NCI-H510A (cell line): ENCODE measurements at regions not wholly inside any gene's neighbourhood (a gene's known extent, or its start where the extent isn't known, plus 50 kb on each side); places are given as distances from the start of the nearest gene placed in this dataset.

Experiments
- DNase-seq: peaks from one replicate; lab custom pipeline; 2025; lab: John Stamatoyannopoulos, UW

DNA sequence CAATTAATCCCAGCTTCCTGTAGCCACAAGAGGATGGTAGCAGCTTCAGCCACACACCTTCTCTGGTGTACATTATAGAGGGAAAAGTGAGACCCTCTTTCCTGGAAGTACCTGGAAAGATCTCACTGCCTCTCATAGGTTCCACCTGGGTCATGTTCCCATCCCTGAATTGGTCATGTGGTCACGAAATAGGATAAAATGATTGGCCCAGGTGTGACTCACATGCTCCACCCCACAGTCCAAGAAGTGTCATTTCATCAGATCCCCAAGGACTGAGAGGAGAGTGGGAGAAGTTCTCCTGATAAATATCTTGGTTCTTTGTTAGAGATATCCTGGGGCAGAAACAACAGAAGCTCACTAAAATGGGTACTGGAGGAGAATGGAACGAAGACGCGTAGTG is 142.4 kb downstream of the QRSL1 start:
- no peak for DNase-seq

DNA sequence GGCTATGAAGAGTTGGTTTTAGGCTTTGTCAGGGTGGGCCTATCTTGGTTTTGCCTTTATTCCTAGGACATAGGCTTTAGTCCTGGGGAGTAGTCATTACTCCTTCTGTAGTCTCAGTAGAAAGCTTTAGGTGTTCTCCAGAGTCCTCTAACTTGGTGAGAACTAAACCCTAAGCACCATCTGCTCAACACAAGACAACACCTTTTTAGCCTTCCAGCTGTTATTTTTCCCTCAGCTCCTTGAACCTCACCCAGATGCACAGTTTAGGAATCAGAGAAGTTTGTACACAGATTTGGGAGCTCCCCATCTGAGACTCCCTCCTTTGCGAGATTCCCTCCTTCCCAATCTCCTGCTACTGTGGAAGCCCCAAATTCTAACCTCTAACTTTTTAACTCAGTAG is 141.3 kb downstream of the QRSL1 start:
- DNase-seq = no peak

DNA sequence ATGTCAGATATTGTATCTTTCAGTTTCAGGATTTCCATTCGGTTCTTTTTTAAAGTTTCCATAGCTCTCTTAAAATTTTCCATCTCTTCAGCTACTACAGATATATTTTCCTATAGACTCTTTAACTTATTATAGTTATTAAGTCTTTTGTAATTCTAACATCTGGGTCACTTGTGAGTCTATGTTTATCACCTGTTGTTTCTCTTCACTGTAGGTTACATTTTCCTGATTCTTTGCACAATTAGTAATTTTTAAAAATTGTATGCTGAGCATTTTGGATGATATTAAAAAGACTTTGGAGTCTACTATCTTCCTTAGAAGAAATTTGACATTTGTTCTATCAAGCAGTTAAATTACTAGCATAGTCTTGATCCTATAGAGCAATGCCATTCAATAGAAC is 140.7 kb downstream of the QRSL1 start:
- no peak for DNase-seq

DNA sequence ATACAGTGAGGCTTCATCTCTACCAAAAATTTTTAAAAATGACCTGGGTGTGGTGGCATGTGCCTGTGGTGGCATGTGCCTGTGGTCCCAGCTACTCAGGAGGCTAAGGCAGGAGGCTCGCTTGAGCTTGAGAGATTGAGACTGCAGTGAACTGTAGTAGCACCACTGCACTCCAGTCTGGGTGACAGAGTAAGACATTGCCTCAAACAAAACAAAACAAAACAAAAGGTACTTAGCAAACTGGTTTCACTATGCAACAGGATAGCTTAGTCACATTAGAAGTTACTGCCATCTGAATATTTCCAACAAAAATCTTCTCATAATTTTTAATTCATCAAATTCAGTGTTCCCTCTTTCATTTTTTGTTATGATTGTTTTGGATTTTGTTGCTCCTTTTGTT is 137.9 kb downstream of the QRSL1 start:
- DNase-seq = no peak

DNA sequence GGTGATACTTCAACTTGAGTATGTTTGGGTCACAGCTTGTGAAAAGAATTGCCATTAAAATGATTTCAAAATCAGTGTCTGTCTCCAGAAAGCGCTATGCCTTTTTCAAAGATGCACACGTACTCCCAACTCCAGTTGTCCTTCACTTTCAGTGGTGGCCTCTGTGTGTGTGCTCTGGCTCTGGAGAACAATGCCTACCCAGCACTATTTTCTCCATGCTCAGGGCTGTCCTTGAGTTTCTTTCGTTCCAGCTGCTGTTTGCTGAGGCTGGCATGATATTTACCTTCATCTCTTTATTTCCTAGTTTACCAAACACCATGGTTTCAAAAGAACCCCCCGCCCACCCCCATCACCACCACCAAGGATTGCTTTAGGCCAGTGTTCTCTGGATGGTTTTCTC is 136.8 kb downstream of the QRSL1 start:
- DNase-seq = no peak

DNA sequence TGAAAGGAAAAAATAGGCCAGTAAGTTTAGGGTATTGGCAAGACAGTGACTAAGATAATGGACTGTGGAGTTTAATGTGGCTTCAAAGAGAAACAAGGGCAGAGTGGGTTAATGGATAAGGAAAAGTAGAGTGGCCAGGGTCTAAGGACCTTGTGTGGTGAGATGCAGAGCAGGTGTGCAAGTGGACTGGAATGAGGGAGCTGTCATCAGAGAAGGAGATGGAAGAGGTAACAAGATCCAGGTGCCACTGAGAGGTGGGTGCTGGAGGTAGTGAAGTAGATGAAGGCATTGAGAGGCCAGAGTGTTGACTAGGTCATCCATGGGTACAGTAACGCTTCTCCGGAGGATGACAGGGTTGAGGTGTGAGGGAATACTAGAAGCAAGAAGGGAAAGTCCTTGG is 136.1 kb downstream of the QRSL1 start:
- no peak for DNase-seq

DNA sequence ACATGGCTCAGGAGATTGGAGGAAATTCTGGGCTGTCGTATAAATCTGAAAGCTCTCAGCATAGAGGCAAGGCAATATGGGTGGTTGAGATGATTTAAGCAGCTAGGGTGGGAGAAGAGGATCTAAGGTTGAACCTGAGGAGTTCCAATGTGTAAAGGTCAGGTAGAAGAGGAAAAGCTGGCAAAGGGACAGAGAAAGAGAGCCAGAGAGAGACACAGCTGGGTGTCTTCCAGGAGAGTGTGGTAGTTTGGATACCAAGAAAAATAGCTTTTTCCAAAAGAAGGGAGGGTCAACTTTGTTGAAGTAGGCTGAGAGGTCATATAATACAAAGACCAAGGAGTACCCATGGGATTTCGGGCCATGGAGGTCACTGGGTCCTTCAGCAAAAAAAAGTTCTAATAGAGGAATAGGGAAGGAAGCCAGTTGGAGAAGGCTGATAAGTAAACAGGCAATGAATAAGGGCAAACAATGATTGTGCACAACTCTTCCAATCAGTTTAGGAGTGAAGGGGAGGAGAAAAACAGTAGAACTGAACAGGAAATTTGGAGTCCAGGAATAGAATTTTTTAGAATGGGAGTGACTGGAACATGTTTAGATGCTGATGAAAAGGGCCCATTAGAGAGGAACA is 135.1 kb downstream of the QRSL1 start:
- DNase-seq = no peak

DNA sequence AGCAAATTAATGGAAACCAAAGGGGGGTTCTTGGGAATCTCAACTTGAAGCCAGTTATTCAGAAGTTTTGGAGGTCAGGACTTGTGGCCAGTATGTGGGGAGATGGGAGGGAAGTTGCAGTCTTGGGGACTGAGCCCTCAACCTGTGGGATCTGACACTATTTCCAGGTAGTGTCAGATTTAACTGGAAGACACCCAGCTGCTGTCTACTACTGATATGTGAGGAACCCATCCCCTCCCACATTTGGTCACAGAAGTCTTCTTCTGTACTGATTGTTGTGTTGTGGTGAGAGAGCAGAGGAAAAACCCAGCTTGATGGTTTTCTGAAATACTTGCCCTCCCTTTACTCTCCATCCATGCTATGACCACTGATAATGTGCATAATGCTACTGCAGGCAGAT is 134.0 kb downstream of the QRSL1 start:
- DNase-seq = no peak

DNA sequence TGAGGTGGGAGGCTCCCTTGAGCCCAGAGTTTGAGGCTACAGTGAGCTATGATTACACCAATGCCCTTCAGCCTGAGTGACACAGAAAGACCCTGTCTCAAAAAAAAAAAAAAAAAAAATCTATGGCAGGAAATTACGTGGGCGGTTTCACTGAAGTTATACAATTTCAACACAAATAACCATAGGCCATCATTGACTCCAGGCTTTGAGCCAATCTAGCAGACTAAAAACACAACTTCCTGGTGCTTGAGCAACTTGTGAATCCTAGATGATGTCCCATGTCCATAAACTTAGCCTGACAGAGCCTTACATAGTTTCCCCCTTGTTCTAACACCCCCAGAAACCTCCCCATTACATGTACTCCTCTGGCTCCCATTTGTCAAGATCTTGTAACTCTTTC is 131.8 kb downstream of the QRSL1 start:
- no peak for DNase-seq

DNA sequence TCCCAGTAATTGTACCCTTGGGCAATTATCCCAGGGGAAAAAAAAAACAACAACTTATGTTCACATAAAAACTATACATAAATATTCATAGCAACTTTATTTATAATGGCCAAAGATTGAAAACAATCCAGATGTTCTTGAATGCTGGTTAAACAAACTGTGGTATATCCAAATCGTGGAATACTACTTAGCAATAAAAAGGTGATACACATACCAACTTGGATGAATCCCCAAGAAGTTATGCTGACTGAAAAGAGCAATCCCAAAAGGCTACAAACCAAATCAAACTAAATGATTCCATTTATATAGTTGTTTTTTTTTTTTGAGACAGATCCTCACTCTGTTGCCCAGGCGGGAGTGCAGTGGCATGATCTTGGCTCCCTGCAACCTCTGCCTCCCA is 129.7 kb downstream of the QRSL1 start:
- no peak for DNase-seq

DNA sequence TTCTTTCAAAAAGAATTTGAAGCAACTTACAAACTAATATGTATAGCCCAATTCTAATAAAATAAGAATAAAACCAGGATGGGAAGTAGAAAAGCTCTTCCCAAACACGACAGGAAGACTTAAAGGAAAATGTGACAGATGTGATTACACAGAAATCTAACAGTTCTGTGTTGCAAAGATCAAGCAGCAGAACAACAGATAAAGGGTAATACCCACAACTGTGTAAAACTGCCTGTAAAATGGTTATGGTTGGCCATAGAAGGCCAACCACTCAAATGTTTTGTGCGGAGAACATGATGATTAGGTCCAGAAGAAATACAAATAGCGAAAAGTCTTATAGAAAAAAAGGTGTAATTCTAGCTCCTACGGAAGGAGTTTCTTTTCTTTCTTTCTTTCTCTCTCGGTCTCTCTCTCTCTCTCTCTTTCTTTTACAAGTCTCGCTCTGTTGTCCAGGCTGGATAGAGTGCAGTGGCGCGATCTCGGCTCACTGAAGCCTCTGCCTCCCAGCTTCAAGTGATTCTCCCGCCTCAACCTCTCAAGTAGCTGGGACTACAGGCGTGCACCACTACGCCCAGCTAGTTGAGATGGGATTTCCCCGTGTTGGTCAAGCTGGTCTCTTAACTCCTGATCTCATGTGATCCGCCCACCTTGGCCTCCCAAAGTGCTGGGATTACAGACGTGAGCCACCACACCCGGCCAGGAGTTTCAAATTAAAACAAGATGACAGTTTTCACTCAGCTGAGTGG is 128.5 kb downstream of the QRSL1 start:
- no peak for DNase-seq

DNA sequence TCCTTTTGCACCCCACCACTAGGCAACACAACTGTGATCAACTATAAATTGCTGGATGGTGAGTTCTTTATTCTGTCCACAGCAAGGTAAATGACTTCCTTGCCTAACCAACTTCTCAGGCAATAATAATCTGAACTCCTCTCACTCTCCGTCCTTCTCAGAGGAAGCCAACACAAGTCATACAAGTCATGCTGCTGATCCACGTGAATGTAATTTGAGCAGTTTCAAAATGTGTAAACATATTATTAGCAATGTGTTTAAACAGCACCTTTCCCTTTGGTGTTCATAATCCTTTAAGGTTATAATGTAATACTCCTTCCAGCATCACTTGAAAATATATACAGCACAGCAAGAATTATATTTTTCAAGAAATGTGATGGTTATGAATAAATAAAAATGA is 127.9 kb downstream of the QRSL1 start:
- peak; percentile 29 for DNase-seq

DNA sequence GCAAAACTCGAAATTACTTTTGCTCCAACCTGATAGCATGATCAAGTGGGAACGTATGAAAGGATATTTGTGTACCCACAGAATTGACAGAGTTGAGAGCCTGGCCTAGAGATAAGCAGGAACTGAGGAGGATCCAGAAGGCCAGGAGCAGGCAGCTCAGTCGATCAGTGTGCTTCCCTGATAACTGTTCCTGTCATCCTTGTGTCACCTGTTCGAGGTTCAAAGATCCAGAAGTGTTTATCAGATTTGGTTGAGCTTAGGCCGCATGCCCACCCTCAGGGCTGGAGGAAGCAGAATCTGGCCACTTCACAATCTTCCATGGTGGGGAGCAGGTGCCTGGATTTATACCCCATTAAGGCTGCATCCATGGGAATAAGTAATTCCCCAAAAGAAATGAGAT is 124.8 kb downstream of the QRSL1 start:
- no peak for DNase-seq

DNA sequence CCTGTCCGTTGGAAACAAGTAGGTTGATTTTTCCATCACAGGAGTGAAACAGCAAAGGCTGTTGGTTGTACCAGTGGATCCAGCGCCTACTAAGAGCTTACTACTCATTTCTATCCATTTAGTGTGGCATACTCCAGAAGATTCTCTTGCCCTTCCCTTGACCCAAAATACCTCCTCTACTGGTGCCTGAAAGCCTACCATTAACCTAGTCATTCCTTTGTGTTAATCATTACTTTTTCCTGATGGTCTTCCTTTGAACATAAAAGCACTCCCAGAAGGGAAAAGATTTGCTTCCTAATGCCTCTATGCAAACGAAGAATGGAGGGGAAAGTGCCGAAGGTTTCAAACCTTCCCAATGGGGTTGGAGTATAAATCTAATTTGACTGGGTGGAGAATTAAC is 123.3 kb downstream of the QRSL1 start:
- no peak for DNase-seq

DNA sequence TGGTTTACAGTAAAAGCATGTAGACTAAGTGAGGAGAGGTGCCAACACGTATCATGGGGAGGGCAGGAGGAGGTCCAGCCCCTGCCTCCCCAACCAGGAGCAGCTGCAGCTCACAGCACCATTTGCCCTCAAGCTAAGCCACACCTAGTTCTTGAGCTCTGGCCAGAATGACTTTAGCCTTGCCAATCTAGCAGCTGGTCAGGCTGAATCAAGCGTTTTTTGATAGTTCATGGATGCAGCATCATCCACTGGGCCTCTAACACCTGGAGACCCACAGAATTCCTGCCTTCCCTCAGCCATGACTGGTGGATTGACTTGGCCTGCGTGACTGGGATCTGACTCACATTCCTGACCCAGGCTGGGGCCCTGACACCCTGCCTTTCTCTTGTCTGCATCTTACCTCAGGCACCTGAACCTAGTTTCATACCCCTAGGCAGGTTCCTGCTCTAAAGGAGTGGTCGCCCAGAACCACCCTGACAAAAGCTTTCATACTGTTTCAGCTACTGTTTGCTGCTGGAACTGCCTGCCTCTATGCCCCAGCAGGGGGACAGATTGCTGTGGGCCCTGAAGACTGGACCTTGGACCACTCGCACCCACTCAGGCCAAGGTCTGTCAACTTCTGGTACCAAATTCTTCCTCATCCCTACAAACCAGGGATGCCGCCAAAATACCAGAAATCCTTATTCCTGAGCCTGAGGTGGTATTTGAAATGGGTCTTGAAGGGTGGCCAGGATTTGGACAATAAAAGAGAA is 122.3 kb downstream of the QRSL1 start:
- DNase-seq = no peak

DNA sequence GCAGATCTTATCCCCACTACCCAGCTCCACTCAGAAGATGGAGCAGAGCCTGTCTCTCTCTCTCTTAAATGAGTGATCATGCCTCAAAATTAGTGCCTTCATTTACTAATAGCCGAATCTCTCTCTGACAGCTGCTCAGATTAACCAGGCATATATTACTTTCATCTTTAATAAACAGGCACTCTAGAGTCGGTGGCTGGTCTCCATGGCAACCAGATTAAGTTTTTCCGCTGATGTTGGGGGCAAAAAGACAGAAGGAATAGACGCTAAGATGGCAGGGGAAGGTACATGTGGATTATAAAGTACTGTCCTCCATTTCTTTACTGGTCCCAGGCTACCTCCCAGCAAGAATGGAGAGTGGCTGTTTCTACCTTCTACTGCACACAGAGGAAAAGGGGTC is 121.6 kb downstream of the QRSL1 start:
- no peak for DNase-seq

DNA sequence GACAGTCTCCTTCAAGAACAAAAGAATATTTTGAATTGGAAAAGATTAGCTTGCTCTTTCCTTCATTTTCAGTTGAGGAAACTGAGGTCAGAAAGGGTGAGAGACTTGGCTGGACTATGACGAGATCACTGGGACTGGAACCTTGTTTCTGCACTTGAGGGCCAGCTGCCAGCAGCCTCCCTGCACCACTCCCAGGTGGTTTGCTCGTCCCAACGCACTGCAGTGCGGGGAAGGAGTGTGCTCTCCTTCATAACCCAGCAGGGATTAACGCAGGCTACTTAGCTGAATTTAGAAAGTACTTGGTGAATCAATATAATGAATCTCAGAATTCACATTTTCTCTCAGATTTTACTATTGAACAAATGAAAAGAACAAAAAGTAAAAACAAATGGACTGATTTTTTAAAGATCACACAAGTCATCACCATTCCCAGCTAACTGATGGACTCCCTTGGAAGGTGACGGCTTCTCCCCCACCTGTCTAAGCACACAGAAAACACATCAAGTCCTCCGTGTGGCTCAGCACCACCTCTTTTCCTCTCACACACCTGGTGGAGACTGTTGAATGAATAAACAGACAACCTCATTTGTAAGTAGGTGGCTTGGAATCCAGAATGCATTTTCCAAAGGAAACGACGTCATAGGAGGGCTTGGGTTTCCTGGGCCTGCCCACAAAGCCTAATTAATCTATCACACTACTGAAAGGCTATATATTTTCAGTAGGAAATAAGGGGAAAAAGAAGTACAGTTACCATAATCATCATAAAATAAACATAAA is 121.0 kb downstream of the QRSL1 start:
- DNase-seq = peak; percentile 61

DNA sequence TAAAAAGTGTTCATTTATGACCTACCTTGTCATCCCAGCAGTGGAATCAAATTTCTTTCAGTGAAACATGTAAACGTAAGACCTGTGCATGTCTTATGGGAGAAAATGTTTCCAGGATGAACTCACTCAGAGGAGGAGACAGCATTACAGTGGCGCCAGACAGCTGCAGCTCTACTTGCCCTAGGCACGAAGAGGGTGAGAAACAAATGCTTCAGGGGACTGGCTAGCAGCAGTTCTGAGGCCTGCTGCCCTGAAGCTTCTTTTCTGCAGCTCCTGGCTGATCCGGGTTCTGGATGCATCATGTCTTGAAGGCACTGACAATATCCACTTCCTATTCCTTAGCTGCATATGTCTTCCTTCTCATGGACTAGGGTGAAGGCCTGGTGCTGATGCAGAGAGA is 120.2 kb downstream of the QRSL1 start:
- DNase-seq = no peak

DNA sequence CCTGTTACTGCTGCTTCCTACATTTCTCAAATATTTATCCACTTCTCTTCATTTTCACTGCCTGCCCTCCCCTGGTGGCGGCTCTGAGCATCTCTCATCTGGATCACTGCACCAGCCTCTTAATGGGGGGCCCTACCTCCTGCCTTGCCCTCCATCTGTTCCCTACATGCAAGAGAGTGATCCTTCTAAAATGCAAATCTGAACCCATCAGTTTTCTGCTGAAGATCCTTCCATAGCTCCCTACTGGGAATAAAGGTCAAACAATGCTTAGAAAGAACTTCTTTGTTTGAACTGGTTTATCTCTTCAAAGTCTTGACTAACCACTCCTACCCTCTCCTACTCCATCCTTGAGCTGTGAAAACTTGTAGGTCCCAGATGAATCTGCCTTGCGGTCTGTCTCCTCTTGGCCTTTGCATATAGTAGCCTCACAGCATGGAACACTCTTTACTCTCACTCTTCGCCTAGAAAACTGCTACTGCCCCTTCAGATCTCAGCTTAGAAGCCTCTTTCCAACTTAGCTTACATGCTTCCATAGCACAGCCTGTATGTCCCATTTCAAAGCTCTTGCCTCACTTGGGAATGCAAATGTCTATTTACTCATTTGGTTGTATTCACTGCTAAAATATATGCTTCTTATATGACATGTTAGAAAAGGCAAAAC is 119.3 kb downstream of the QRSL1 start:
- DNase-seq = no peak

DNA sequence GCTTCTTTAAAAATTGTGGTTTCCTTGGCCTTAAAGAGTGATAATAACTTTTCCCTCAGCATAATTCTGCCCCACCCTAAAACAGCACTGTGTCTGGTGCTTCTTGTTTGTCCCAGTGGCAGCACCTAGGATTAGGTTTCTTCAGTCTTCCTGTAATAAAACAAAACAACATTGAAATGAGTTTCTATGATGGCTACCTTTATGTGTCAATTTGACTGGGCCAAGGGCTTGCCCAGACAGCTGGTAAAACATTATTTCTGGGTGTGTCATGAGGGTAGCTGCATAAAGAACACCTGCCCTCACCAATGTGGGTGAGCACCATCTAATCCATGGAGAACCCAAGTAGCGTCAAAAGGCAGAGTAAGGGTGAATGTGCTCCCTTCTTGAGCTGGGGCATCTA is 117.8 kb downstream of the QRSL1 start:
- DNase-seq = peak; percentile 37

DNA sequence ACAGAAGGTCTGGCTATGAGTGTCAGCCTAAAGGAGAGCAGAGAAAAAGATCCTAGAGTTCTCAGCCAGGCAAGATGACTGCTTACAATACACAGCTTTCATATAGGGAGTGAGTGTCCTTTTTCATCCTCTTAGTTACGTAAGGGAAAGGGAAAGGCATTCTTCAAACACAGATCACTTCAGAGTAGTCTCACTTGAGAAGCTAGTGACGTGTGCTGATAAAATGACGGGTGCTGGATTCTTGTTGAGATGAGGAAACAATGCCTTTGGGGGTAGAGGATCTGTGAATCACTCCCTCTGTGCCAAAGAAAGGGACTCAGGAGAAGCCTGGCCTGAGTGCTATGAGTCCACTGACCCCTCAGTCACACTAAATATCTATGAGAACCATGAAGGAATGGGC is 117.3 kb downstream of the QRSL1 start:
- peak; percentile 68 for DNase-seq
